ENCODE measurements at regions not wholly inside any gene's neighbourhood (a gene's known extent, or its start where the extent isn't known, plus 50 kb on each side); places are given as distances from the start of the nearest gene placed in this dataset.

- TF ChIP-seq MAFK (IDR thresholded peaks at IDR 0.05; ENCODE audit: low read depth, low read length) = no peak
These were observed 65.5 kb upstream of the CCND1 start (continued) for GRCh38 chr11:69575296-69576068.

- Histone ChIP-seq H3K9ac (ENCODE audit: low read depth, low read length) (no peak overlapping the region), H2BK120ac (ENCODE audit: low read depth, low read length) (no peak overlapping the region), H3K36me3 (ENCODE audit: control insufficient read depth, insufficient read depth, low read length) (no peaks in the 10 kb centered on the region), H4K8ac (ENCODE audit: low read depth in 2 of 2, low read length in 2 of 2) (no peak overlapping the region), H4K20me1 (ENCODE audit: insufficient read depth, low read length) (no peaks in the 10 kb centered on the region), H2BK5ac (ENCODE audit: low read depth, low read length, poor library complexity, severe bottlenecking) (no peak overlapping the region), H3K23ac (ENCODE audit: low read depth, low read length) (no peak overlapping the region), H3K27ac (ENCODE audit: insufficient read depth, low read length) (no peak overlapping the region), H3K9me1 (ENCODE audit: insufficient read depth, low read length) (no peaks in the 10 kb centered on the region), H3K4me3 (ENCODE audit: insufficient read depth, low read depth, low read length) (no peak overlapping the region), H2AFZ (replicated peaks; ENCODE audit: low read length, poor library complexity) (no peak overlapping the region), H3K18ac (ENCODE audit: low read depth, low read length) (no peak overlapping the region), H3K56ac (ENCODE audit: extremely low read depth, insufficient read depth, low read length) (no peak overlapping the region), H3K4me2 (ENCODE audit: low read depth, low read length) (no peak overlapping the region), H3K4ac (ENCODE audit: low read depth, low read length) (no peak overlapping the region), H2AK9ac (replicated peaks; ENCODE audit: low read depth, low read length, poor library complexity) (no peak overlapping the region), H3K9me3 (ENCODE audit: control insufficient read depth, insufficient read depth, low read length) (no peaks in the 10 kb centered on the region), H3K27me3 (ENCODE audit: control insufficient read depth, insufficient read depth, low read length) (peaks cover 22% of the 10 kb centered on the region), H3K14ac (replicated peaks; ENCODE audit: low read depth, low read length) (no peak overlapping the region), H4K91ac (ENCODE audit: insufficient read depth, low read depth, low read length) (no peak overlapping the region), H2AK5ac (ENCODE audit: low read depth, low read length) (no peak overlapping the region), H2BK15ac (ENCODE audit: low read depth, low read length) (no peak overlapping the region; the same call in 2 of the 3 replicates), H3K4me1 (ENCODE audit: control insufficient read depth, insufficient read depth, low read length) (no peaks in the 10 kb centered on the region), H3K79me1 (ENCODE audit: low read depth in 1 of 2, low read length in 2 of 2) (no peaks in the 10 kb centered on the region), H4K5ac (ENCODE audit: low read depth, low read length) (no peak overlapping the region), H2BK20ac (ENCODE audit: low read depth, low read length) (no peak overlapping the region)
- ChIA-PET POLR2A (ENCODE audit: unreplicated experiment) (interaction anchor here (0.6 kb wide), 1 partner anchor 21 kb away, joined by 10 read pairs; no protein-coding TSS in a partner anchor), CTCF (interaction anchor here (0.6 kb wide), 1 partner anchor 429 kb away, joined by 3 read pairs; no protein-coding TSS in a partner anchor)
- in situ Hi-C loops (cut with MboI; ENCODE audit: low sequenced_read_pairs) = no loop called here
- intact Hi-C loops (cut with micrococcal nuclease) = no loop called here
- WGBS, 2 experiments (ENCODE audit: extremely low coverage in 2 of 2, insufficient read length in 1 of 2) = 53% methylated on average over 3 of the region's 10 CpGs; no CpG with 5 or more reads in 1 of the 2 experiments
- no TSS peak for BruUV-seq (replicated peaks)
- dilution Hi-C loops (cut with HindIII; ENCODE audit: low sequenced_read_pairs, unreplicated experiment) = no loop called here
- ATAC-seq (ENCODE audit: low read depth) (no peak), DNase-seq (no peak)
- TF ChIP-seq SMC3 (IDR thresholded peaks at IDR 0.05; ENCODE audit: low read depth, low read length) = no peak
- no peak for TF ChIP-seq NFE2L2 (IDR thresholded peaks at IDR 0.05; ENCODE audit: low read depth, low read length)
- TF ChIP-seq CHD1 (IDR thresholded peaks at IDR 0.05; ENCODE audit: low read depth, low read length) = no peak
- no peak for TF ChIP-seq RCOR1 (IDR thresholded peaks at IDR 0.05; ENCODE audit: insufficient replicate concordance, low read length)
- no peak for TF ChIP-seq CTCF (conservative IDR thresholded peaks at IDR 0.05; ENCODE audit: low read depth, low read length)
These were observed 64.7 kb upstream of the CCND1 start for GRCh38 chr11:69576069-69576782.

Data from IMR-90 (cell line).